Left lung (tissue), 4 donors: ENCODE measurements at regions not wholly inside any gene's neighbourhood (a gene's known extent, or its start where the extent isn't known, plus 50 kb on each side); places are given as distances from the start of the nearest gene placed in this dataset.
A peak's percentile ranks its signal among the peaks of the same experiment; 100 is the strongest.

Source experiments
- ATAC-seq: fragments of 200-7000 bp; cut with Tn5 transposase; one replicate; pipeline ENCODE4 v1.9.1; 2020; ENCODE audit warnings: moderate library complexity
- DNase-seq, 4 donors: peaks; one replicate each; pipeline ENCODE4 v3.0.0-alpha.2; 2013 to 2020
- H3K27ac ChIP-seq, 2 donors: fragments of 200-600 bp; sonication (generic) in 1 of 2; one replicate each; pipeline versions ENCODE4 v1.5.0 to v1.8.0; 2020 to 2021
- H3K27me3 ChIP-seq, 2 donors: fragments of 200-600 bp; sonication (generic) in 1 of 2; one replicate each; pipeline versions ENCODE4 v1.5.0 to v1.8.0; 2020 to 2021
- H3K36me3 ChIP-seq, 2 donors: fragments of 200-600 bp; sonication (generic) in 1 of 2; one replicate each; pipeline versions ENCODE4 v1.5.0 to v1.8.0; 2020 to 2021
- H3K4me1 ChIP-seq, 2 donors: fragments of 200-600 bp; one replicate each; pipeline ENCODE4 v1.8.0; 2021
- H3K4me3 ChIP-seq, 2 donors: fragments of 200-600 bp; sonication (generic) in 1 of 2; one replicate each; pipeline versions ENCODE4 v1.5.0 to v1.8.0; 2020 to 2021; ENCODE audit warnings: mild to moderate bottlenecking in 1 of 2
- H3K9me3 ChIP-seq, 2 donors: fragments of 200-600 bp; sonication (generic) in 1 of 2; one replicate each; pipeline versions ENCODE4 v1.5.0 to v1.8.0; 2020 to 2021
- CTCF ChIP-seq, 2 donors: fragments of 200-600 bp; sonication (generic) in 1 of 2; IDR thresholded peaks; one replicate each; pipeline versions ENCODE4 v1.5.0 to v1.8.0; 2021; ENCODE audit warnings: antibody characterized with exemption in 2 of 2
- intact Hi-C, 2 donors: fragments of 100-400 bp; cut with DNase I; formaldehyde crosslinking; loops; one replicate each; pipeline versions ENCODE4 v1.11.2 to v1.14.2; 2022
- donor health status: DM: no; HTN: yes; CAD: no.
- donor health status: DM: no; HTN: no; CAD: no.

- no peaks in the 10 kb centered on the region for H3K36me3 ChIP-seq
- intact Hi-C loops, result no loop called here
- no peak for ATAC-seq
Measured at GRCh38 chr1:228939001-228939691, 203.9 kb downstream of the RHOU start.

GRCh38 chr1:228939881-228940392, 204.7 kb downstream of the RHOU start:
- Histone ChIP-seq H3K36me3 (no peaks in the 10 kb centered on the region), H3K27ac (peak overlapping the region in 1 of 2 donors; percentile 80), H3K4me1 (peaks cover 14 to 85% of the 10 kb centered on the region in 2 donors), H3K27me3 (no peaks in the 10 kb centered on the region), H3K4me3 (no peak overlapping the region), H3K9me3 (no peaks in the 10 kb centered on the region)
- no peak for ATAC-seq
- no peak for DNase-seq
- TF ChIP-seq CTCF (IDR thresholded peaks at IDR 0.05), result no peak
- intact Hi-C loops, result no loop called here

More at GRCh38 chr1:228939001-228939691, 203.9 kb downstream of the RHOU start:
- no peak overlapping the region for H3K4me3 ChIP-seq
- peaks cover 14 to 77% of the 10 kb centered on the region in 2 donors for H3K4me1 ChIP-seq
- no peak for DNase-seq
- H3K27ac ChIP-seq, result peak overlapping the region; percentile 55 to 81
- H3K9me3 ChIP-seq, result no peaks in the 10 kb centered on the region
- no peaks in the 10 kb centered on the region for H3K27me3 ChIP-seq
- no peak for TF ChIP-seq CTCF (IDR thresholded peaks at IDR 0.05)

GRCh38 chr1:228940526-228940925, 205.2 kb downstream of the RHOU start:
- Histone ChIP-seq H3K27me3 (no peaks in the 10 kb centered on the region), H3K4me1 (peaks cover 12 to 86% of the 10 kb centered on the region in 2 donors), H3K36me3 (no peaks in the 10 kb centered on the region), H3K4me3 (no peak overlapping the region), H3K9me3 (no peaks in the 10 kb centered on the region), H3K27ac (peak overlapping the region in 1 of 2 donors; percentile 80)
- DNase-seq (no peak), ATAC-seq (no peak)
- TF ChIP-seq CTCF (IDR thresholded peaks at IDR 0.05), result no peak
- intact Hi-C loops, result no loop called here

- H3K27me3 ChIP-seq, result no peaks in the 10 kb centered on the region
- H3K27ac ChIP-seq, result peak overlapping the region in 1 of 2 donors; percentile 80
- TF ChIP-seq CTCF (IDR thresholded peaks at IDR 0.05), result no peak
- peaks cover 8 to 83% of the 10 kb centered on the region in 2 donors for H3K4me1 ChIP-seq
- H3K9me3 ChIP-seq, result no peaks in the 10 kb centered on the region
- intact Hi-C loops, result no loop called here
- ATAC-seq, result no peak
- H3K4me3 ChIP-seq, result no peak overlapping the region
- no peak for DNase-seq
- H3K36me3 ChIP-seq, result no peaks in the 10 kb centered on the region
Measured at GRCh38 chr1:228940926-228941325, 205.6 kb downstream of the RHOU start.

- no peak overlapping the region for H3K4me3 ChIP-seq
- no peaks in the 10 kb centered on the region for H3K36me3 ChIP-seq
- no peak for ATAC-seq
- intact Hi-C loops, result no loop called here
- DNase-seq, result no peak
- no peaks in the 10 kb centered on the region for H3K9me3 ChIP-seq
- peaks cover 4 to 75% of the 10 kb centered on the region in 2 donors for H3K4me1 ChIP-seq
- TF ChIP-seq CTCF (IDR thresholded peaks at IDR 0.05), result no peak
- H3K27ac ChIP-seq, result peak overlapping the region in 1 of 2 donors; percentile 80
- no peaks in the 10 kb centered on the region for H3K27me3 ChIP-seq
Measured at GRCh38 chr1:228941666-228942065, 206.4 kb downstream of the RHOU start.
